Natural killer cell (primary cell): ENCODE measurements at regions not wholly inside any gene's neighbourhood (a gene's known extent, or its start where the extent isn't known, plus 50 kb on each side); places are given as distances from the start of the nearest gene placed in this dataset.

Experiments
- ATAC-seq, 3 donors: fragments of 150-1000 bp in 2 of 3; fragments of 200-7000 bp in 1 of 3; cut with Tn5 transposase; 1 replicate in 1 of 3; 2 replicates in 2 of 3; pipeline ENCODE4 v1.10.0; 2021; ENCODE audit warnings: mild to moderate bottlenecking in 2 of 3, moderate library complexity in 2 of 3
- DNase-seq, 2 donors: peaks; one replicate each; pipeline versions ENCODE4 v3.0.0 to v3.0.0-alpha.2; 2013 to 2021; ENCODE audit warnings: mixed read lengths in 1 of 2
- H3K27ac ChIP-seq: one replicate; pipeline ENCODE4 v1.5.1; 2013; ENCODE audit warnings: mild to moderate bottlenecking, low read length
- H3K27me3 ChIP-seq: one replicate; pipeline ENCODE4 v1.6.1; 2013; ENCODE audit warnings: low read length; ENCODE audit not compliant: control insufficient read depth, insufficient read depth
- H3K36me3 ChIP-seq: one replicate; pipeline ENCODE4 v1.6.1; 2013; ENCODE audit warnings: low read length; ENCODE audit not compliant: control insufficient read depth, insufficient read depth
- H3K4me1 ChIP-seq: one replicate; pipeline ENCODE4 v1.6.1; 2013; ENCODE audit warnings: low read length; ENCODE audit not compliant: control insufficient read depth, insufficient read depth
- H3K4me3 ChIP-seq: one replicate; pipeline ENCODE4 v1.5.1; 2013; ENCODE audit warnings: low read length
- H3K9me3 ChIP-seq: one replicate; pipeline ENCODE4 v1.6.1; 2013; ENCODE audit warnings: low read length; ENCODE audit not compliant: control insufficient read depth, insufficient read depth
- H3K27ac Mint-ChIP-seq, 2 donors: one replicate each; pipeline ENCODE4 v1.8.0; 2022; ENCODE audit warnings: mild to moderate bottlenecking in 2 of 2, mixed read lengths in 2 of 2, moderate library complexity in 1 of 2
- H3K27me3 Mint-ChIP-seq, 2 donors: one replicate each; pipeline ENCODE4 v1.8.0; 2022; ENCODE audit warnings: low read depth in 2 of 2, mixed read lengths in 2 of 2
- H3K36me3 Mint-ChIP-seq: one replicate; pipeline ENCODE4 v1.8.0; 2022; ENCODE audit warnings: mixed read lengths
- H3K4me1 Mint-ChIP-seq, 2 donors: one replicate each; pipeline ENCODE4 v1.8.0; 2022; ENCODE audit warnings: mixed read lengths in 2 of 2
- H3K4me3 Mint-ChIP-seq: one replicate; pipeline ENCODE4 v1.8.0; 2022; ENCODE audit warnings: mild to moderate bottlenecking, moderate library complexity, mixed read lengths
- H3K9me3 Mint-ChIP-seq, 2 donors: one replicate each; pipeline ENCODE4 v1.8.0; 2022; ENCODE audit warnings: mixed read lengths in 2 of 2
- CTCF ChIP-seq: fragments of 200-600 bp; IDR thresholded peaks from one replicate; pipeline ENCODE4 v1.8.0; 2022; ENCODE audit warnings: antibody characterized with exemption
- WGBS: methylation state at CpG from one replicate; pipeline ENCODE4 v1.1.7; 2013; ENCODE audit warnings: missing lambda C conversion rate; ENCODE audit not compliant: insufficient coverage; 5-methylcytosine and 5-hydroxymethylcytosine counted together
- intact Hi-C: fragments of 100-400 bp; cut with micrococcal nuclease; formaldehyde crosslinking; loops from one replicate; pipeline ENCODE4 v1.14.2; 2022

DNA sequence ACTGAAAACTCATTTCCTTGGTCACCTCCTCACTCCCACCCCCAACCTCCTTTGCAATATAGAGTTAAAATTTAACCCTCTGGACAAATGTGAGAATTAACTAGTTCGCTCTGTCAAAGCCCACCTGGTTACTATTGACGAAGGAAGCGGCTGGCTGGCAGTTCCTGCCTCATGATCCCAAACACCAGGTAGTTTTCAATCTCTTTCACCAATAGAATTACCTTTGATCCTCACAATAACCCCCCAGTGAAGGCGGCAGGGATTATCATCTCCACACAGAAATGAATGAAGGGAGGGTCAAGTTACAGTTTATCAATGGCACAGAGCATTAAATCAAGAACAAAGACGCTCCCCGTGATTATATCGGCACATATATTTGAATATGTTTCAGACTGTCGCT lies 65.7 kb upstream of the TTC29 start:
- Mint-ChIP-seq H3K27ac (no peak overlapping the region), H3K4me1 (no peaks in the 10 kb centered on the region), H3K27me3 (peaks cover 3 to 15% of the 10 kb centered on the region in 2 donors), H3K36me3 (no peaks in the 10 kb centered on the region), H3K4me3 (no peak overlapping the region), H3K9me3 (no peaks in the 10 kb centered on the region)
- Histone ChIP-seq H3K4me1 (no peaks in the 10 kb centered on the region), H3K4me3 (no peak overlapping the region), H3K36me3 (no peaks in the 10 kb centered on the region), H3K27ac (no peak overlapping the region), H3K27me3 (no peaks in the 10 kb centered on the region), H3K9me3 (no peaks in the 10 kb centered on the region)
- no peak for ATAC-seq
- intact Hi-C loops, result no loop called here
- 81% methylated on average over 6 of the region's 8 CpGs for WGBS
- DNase-seq, result no peak
- TF ChIP-seq CTCF, result no peak

GRCh38 chr4:147012059-147012707 lies 66.5 kb upstream of the TTC29 start:
- DNase-seq (no peak), ATAC-seq (no peak)
- no peak overlapping the region for H3K4me3 Mint-ChIP-seq
- no peak overlapping the region for H3K27ac Mint-ChIP-seq
- Histone ChIP-seq H3K4me3 (no peak overlapping the region), H3K36me3 (no peaks in the 10 kb centered on the region), H3K27me3 (no peaks in the 10 kb centered on the region), H3K4me1 (no peaks in the 10 kb centered on the region), H3K27ac (no peak overlapping the region), H3K9me3 (no peaks in the 10 kb centered on the region)
- no peaks in the 10 kb centered on the region for H3K9me3 Mint-ChIP-seq
- H3K27me3 Mint-ChIP-seq, result peaks cover 3 to 23% of the 10 kb centered on the region in 2 donors
- WGBS, result 82% methylated on average over 5 of the region's 5 CpGs
- H3K36me3 Mint-ChIP-seq, result no peaks in the 10 kb centered on the region
- TF ChIP-seq CTCF, result no peak
- intact Hi-C loops, result no loop called here
- H3K4me1 Mint-ChIP-seq, result no peaks in the 10 kb centered on the region

DNA sequence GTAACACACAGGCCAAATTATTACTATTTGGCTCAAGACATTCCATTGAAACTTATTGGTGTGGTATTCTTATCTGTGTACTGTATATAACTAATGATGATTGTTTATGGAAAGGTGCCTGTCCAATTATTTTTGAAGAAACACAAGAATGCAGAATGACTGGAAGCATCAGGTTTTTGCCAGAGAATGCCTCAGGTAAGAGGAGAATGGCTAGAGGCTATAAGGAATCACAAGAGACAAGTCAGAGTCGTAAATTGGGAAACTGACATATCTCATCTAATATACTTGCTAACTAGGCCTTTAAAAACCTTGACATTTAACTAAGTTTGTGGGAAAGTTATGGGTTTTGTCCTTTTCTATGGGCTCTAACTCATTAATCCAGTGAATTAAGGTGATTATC lies 69.3 kb upstream of the TTC29 start:
- ATAC-seq (no peak), DNase-seq (no peak)
- Mint-ChIP-seq H3K27ac (no peak overlapping the region), H3K4me3 (no peak overlapping the region), H3K27me3 (peaks cover 3 to 20% of the 10 kb centered on the region in 2 donors), H3K9me3 (no peaks in the 10 kb centered on the region), H3K4me1 (no peaks in the 10 kb centered on the region), H3K36me3 (no peaks in the 10 kb centered on the region)
- Histone ChIP-seq H3K27me3 (no peaks in the 10 kb centered on the region), H3K4me3 (no peak overlapping the region), H3K9me3 (no peaks in the 10 kb centered on the region), H3K36me3 (no peaks in the 10 kb centered on the region), H3K4me1 (no peaks in the 10 kb centered on the region), H3K27ac (no peak overlapping the region)
- no peak for TF ChIP-seq CTCF
- intact Hi-C loops, result no loop called here
- no CpG with 5 or more reads among the region's 1 CpG for WGBS

DNA sequence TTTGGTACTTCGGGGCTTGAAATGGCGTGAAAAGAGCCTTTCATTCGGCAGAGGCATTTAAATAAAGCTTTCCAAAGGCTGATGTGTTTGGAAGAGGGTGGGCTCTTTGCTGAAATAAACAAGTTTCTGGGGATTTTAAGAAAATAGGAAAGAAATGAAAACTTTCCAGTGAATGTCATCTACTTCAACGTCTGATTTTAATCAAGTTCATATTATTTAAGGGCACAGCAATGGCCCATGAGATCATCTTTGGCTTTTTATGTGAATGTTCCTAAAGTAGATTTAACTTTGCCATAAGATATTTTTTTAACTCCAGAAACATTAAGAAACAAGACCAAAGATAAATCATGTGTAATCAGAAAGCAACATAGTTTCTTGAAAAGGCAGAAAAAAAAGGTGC lies 69.8 kb upstream of the TTC29 start:
- no peaks in the 10 kb centered on the region for H3K27me3 ChIP-seq
- no peaks in the 10 kb centered on the region for H3K36me3 ChIP-seq
- intact Hi-C loops, result no loop called here
- no peak overlapping the region for H3K27ac Mint-ChIP-seq
- no peaks in the 10 kb centered on the region for H3K36me3 Mint-ChIP-seq
- peaks cover 3 to 17% of the 10 kb centered on the region in 2 donors for H3K27me3 Mint-ChIP-seq
- ATAC-seq (no peak), DNase-seq (no peak)
- no peak overlapping the region for H3K27ac ChIP-seq
- no peaks in the 10 kb centered on the region for H3K9me3 Mint-ChIP-seq
- no peaks in the 10 kb centered on the region for H3K4me1 Mint-ChIP-seq
- H3K4me3 ChIP-seq, result no peak overlapping the region
- no peaks in the 10 kb centered on the region for H3K9me3 ChIP-seq
- no peak for TF ChIP-seq CTCF
- 91% methylated on average over 4 of the region's 4 CpGs for WGBS
- H3K4me1 ChIP-seq, result no peaks in the 10 kb centered on the region
- H3K4me3 Mint-ChIP-seq, result no peak overlapping the region
